NCI-H524 treated with DMSO at 0.1 percent for 48 hours (cell line): ENCODE measurements at regions not wholly inside any gene's neighbourhood (a gene's known extent, or its start where the extent isn't known, plus 50 kb on each side); places are given as distances from the start of the nearest gene placed in this dataset.
"Not testable (repeated sequence)": the region's sequence is repeated elsewhere in the genome, so short reads cannot be mapped to it uniquely, and the experiment has no call there.

Experiments used
- DNase-seq: peaks from one replicate; lab custom pipeline; 2025; lab: John Stamatoyannopoulos, UW

- DNase-seq = no peak
Observed at GRCh38 chr4:167838686-167839085, 253.7 kb upstream of the ANXA10 start.

GRCh38 chr4:167842487-167842886, 249.8 kb upstream of the ANXA10 start:
- DNase-seq = no peak

- no peak for DNase-seq
Observed at GRCh38 chr4:167854881-167855280, 237.5 kb upstream of the ANXA10 start.

GRCh38 chr4:167858127-167858526, 234.2 kb upstream of the ANXA10 start:
- DNase-seq = not testable (repeated sequence)

- DNase-seq = no peak
Observed at GRCh38 chr4:167867191-167867590, 225.1 kb upstream of the ANXA10 start.

- no peak for DNase-seq
Observed at GRCh38 chr4:167868163-167868562, 224.2 kb upstream of the ANXA10 start.

- DNase-seq = no peak
Observed at GRCh38 chr4:167873496-167873895, 218.8 kb upstream of the ANXA10 start.

- not testable (repeated sequence) for DNase-seq
Observed at GRCh38 chr4:167876091-167876490, 216.2 kb upstream of the ANXA10 start.

- DNase-seq = not testable (repeated sequence)
Observed at GRCh38 chr4:167877826-167878225, 214.5 kb upstream of the ANXA10 start.

- DNase-seq = no peak
Observed at GRCh38 chr4:167883266-167883665, 209.1 kb upstream of the ANXA10 start.

- DNase-seq = no peak
Observed at GRCh38 chr4:167885071-167885470, 207.3 kb upstream of the ANXA10 start.

- no peak for DNase-seq
Observed at GRCh38 chr4:167885872-167886271, 206.5 kb upstream of the ANXA10 start.

GRCh38 chr4:167887726-167888125, 204.6 kb upstream of the ANXA10 start:
- no peak for DNase-seq

- no peak for DNase-seq
Observed at GRCh38 chr4:167890226-167890625, 202.1 kb upstream of the ANXA10 start.

GRCh38 chr4:167893531-167893930, 198.8 kb upstream of the ANXA10 start:
- no peak for DNase-seq

- DNase-seq = not testable (repeated sequence)
Observed at GRCh38 chr4:167896260-167896659, 196.1 kb upstream of the ANXA10 start.

GRCh38 chr4:167897116-167897515, 195.2 kb upstream of the ANXA10 start:
- no peak for DNase-seq

- no peak for DNase-seq
Observed at GRCh38 chr4:167903291-167903721, 189.0 kb upstream of the ANXA10 start.

GRCh38 chr4:167906851-167907250, 185.5 kb upstream of the ANXA10 start:
- no peak for DNase-seq

- no peak for DNase-seq
Observed at GRCh38 chr4:167908816-167909215, 183.5 kb upstream of the ANXA10 start.

GRCh38 chr4:167912535-167912934, 179.8 kb upstream of the ANXA10 start:
- DNase-seq = not testable (repeated sequence)

GRCh38 chr4:167918077-167918476, 174.3 kb upstream of the ANXA10 start:
- no peak for DNase-seq

GRCh38 chr4:167930166-167930565, 162.2 kb upstream of the ANXA10 start:
- DNase-seq = no peak

GRCh38 chr4:167934216-167934615, 158.1 kb upstream of the ANXA10 start:
- no peak for DNase-seq
